AG04449 (cell line): ENCODE measurements at regions not wholly inside any gene's neighbourhood (a gene's known extent, or its start where the extent isn't known, plus 50 kb on each side); places are given as distances from the start of the nearest gene placed in this dataset.

ENCODE experiments used
- CTCF ChIA-PET: fragments of 350-600 bp; formaldehyde crosslinking; extraction: SDS; loops from one replicate; lab custom pipeline; 2021; ENCODE audit warnings: antibody characterized with exemption; lab: Yijun Ruan, JAX
- POLR2A ChIA-PET: fragments of 400-600, 350-600 bp; formaldehyde crosslinking; extraction: SDS; loops from one replicate; lab custom pipeline; 2020; ENCODE audit warnings: antibody characterized with exemption, inconsistent platforms; lab: Yijun Ruan, JAX
- DNase-seq: peaks from one replicate; pipeline ENCODE4 v3.0.0-alpha.2; 2010; ENCODE audit warnings: low read depth, low spot score
- H3K4me3 ChIP-seq: 2 replicates; pipeline ENCODE4 v1.5.1; 2011; ENCODE audit warnings: low read depth, mild to moderate bottlenecking, control low read depth, low read length
- TF ChIP-seq, protein P1 (sequence below): IDR thresholded peaks from one replicate; pipeline ENCODE4 v1.5.1; 2011; ENCODE audit warnings: mild to moderate bottlenecking, moderate library complexity, low read length, control low read depth, inconsistent platforms; ENCODE audit not compliant: insufficient read depth; ENCODE audit errors: missing control alignments

DNA sequence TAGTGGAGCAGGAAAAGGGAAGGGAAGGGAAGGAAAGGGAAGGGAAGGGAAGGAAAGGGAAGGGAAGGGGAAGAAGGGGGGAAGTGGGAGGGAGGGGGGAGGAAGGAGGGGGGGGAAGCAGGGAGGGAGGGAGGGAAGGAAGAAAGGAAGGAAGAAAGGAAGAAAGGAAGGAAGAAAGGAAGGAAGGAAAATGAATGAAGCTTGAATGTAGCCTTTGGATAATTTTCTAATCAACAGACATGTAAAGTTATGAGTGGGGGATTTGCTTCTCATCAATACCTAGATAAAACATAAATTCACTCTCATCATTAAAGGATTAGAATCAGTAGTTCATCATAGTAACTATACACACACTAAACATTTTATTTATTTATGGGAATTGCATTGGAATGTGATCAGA lies 446.9 kb upstream of the FAM241A start:
- CTCF ChIA-PET, result no interaction called here

DNA sequence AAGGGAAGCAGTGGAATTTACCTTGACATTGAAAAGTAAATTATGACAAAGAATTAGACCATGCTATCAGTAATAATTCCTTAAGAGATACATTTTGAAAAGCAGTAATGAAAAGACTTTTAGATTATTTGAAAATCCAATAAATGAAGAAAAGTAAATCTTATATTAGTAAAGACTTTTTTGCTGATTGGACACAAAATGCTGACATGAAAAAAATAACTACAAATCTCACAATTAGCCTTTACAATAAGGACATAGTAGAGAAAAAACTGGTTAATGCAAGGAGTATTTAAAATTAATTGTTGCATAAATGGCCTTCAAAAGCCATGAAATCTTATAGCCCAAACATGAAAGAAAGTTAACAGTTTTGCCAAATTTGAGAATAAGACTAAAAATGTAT lies 446.1 kb upstream of the FAM241A start:
- POLR2A ChIA-PET, result no interaction called here
- CTCF ChIA-PET, result no interaction called here
- no peak for DNase-seq
- no peak overlapping the region for H3K4me3 ChIP-seq
- TF ChIP-seq, protein P1, sequence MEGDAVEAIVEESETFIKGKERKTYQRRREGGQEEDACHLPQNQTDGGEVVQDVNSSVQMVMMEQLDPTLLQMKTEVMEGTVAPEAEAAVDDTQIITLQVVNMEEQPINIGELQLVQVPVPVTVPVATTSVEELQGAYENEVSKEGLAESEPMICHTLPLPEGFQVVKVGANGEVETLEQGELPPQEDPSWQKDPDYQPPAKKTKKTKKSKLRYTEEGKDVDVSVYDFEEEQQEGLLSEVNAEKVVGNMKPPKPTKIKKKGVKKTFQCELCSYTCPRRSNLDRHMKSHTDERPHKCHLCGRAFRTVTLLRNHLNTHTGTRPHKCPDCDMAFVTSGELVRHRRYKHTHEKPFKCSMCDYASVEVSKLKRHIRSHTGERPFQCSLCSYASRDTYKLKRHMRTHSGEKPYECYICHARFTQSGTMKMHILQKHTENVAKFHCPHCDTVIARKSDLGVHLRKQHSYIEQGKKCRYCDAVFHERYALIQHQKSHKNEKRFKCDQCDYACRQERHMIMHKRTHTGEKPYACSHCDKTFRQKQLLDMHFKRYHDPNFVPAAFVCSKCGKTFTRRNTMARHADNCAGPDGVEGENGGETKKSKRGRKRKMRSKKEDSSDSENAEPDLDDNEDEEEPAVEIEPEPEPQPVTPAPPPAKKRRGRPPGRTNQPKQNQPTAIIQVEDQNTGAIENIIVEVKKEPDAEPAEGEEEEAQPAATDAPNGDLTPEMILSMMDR, result no peak

More for the DNA sequence above, 446.9 kb upstream of the FAM241A start:
- TF ChIP-seq, protein P1, result no peak
- DNase-seq, result no peak
- POLR2A ChIA-PET, result no interaction called here
- no peak overlapping the region for H3K4me3 ChIP-seq

DNA sequence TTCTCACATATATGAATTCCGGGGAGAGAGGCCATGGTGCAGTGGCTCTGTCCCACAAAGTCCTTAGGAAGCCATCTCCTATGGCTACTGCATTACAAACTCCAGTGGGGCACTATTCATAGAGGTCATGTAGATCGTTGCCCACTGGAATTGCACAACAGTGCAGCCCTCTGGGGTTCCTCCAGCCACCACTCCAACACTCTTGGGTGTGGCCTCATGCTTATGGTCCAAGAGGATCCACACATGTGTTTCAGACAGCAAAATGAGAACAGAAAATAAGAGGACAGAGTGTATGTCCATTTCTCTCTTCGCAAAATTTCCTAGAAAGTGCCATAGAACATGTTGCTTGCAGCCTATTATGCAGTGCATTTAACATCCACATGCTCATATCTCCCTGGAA lies 444.2 kb upstream of the FAM241A start:
- TF ChIP-seq, protein P1, result no peak
- DNase-seq, result no peak
- ChIA-PET CTCF (no interaction called here), POLR2A (no interaction called here)
- H3K4me3 ChIP-seq, result no peak overlapping the region

DNA sequence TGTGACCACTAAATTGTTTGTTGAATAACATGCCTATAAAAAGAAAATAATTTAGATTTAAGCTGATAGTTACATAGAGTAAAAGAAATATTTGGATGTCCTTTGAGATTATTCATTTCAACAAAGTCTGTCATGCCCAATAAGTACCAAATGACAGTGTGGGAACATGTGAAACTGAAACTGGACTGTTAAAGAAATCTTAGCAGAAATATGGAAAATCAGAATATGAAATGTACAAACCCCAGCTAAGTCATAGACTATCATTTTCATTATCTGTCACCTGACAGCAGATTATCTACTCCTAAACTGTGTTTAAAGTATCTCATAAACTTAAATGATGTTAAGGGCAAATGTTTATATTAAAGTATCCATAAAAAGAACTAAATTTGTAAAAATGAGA lies 437.8 kb upstream of the FAM241A start:
- TF ChIP-seq, protein P1, result no peak
- no peak for DNase-seq
- H3K4me3 ChIP-seq, result no peak overlapping the region
- CTCF ChIA-PET, result no interaction called here
- POLR2A ChIA-PET, result no interaction called here

DNA sequence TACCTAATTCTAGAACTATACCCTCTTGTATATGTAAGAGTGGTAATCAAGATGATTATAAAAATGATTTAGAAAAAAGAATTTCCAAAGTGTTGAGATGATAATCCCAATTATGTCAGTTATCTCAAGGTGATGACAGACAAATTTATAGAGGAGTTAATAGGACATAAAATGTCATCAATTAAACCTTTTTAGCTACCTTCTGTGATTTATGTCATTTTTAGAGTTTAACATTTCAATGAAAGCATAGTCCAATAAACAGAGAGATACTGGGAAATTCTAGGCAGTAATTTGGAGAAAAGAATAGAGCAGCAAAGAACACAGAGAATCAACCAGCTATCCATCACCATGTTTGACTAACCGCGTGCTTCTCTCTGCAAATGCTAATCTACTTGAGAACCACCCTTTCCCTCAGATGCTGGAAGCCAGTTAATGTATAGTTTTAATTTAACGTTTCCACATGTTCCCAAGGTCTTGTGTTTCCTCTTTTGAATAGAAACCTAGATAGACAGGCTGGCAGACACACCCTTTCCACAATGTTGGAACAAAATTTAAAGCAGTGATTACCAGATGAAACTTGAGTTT lies 433.1 kb upstream of the FAM241A start:
- DNase-seq, result no peak
- TF ChIP-seq, protein P1, result no peak
- H3K4me3 ChIP-seq, result no peak overlapping the region
- CTCF ChIA-PET, result no interaction called here
- POLR2A ChIA-PET, result no interaction called here

DNA sequence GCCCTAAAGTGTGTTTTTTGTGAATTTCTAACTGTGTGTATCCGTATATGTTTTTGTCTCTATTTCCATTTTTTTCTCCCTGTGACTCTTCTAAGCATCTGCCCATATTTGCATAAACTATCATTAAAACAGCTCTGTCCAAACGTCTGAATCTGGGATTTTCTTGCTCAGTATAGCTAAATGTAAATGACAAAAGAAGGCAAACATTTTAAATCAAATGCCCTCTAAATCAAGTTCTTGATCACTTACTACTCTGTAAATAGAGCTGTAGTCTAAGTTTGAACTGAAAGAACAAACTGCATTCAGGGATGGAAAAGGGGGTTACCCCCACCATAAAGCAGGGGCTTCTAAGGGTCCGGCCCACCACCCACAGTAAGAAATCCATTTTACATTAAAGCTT lies 432.0 kb upstream of the FAM241A start:
- no peak overlapping the region for H3K4me3 ChIP-seq
- DNase-seq, result no peak
- POLR2A ChIA-PET, result no interaction called here
- TF ChIP-seq, protein P1, result no peak
- CTCF ChIA-PET, result no interaction called here
